Epithelial cell of esophagus (primary cell): ENCODE measurements at regions not wholly inside any gene's neighbourhood (a gene's known extent, or its start where the extent isn't known, plus 50 kb on each side); places are given as distances from the start of the nearest gene placed in this dataset.

Experiments
- DNase-seq: peaks from one replicate; pipeline ENCODE4 v3.0.0; 2010; ENCODE audit warnings: low read depth
- H3K4me3 ChIP-seq: 2 replicates; pipeline ENCODE4 v1.5.1; 2011; ENCODE audit warnings: mild to moderate bottlenecking, low read length, control low read depth
- TF ChIP-seq, protein P1 (sequence below): IDR thresholded peaks from 2 replicates; pipeline ENCODE4 v1.5.1; 2011; ENCODE audit warnings: low read depth, mild to moderate bottlenecking, low read length, control low read depth, inconsistent platforms; ENCODE audit not compliant: insufficient read depth; ENCODE audit errors: missing control alignments

DNA sequence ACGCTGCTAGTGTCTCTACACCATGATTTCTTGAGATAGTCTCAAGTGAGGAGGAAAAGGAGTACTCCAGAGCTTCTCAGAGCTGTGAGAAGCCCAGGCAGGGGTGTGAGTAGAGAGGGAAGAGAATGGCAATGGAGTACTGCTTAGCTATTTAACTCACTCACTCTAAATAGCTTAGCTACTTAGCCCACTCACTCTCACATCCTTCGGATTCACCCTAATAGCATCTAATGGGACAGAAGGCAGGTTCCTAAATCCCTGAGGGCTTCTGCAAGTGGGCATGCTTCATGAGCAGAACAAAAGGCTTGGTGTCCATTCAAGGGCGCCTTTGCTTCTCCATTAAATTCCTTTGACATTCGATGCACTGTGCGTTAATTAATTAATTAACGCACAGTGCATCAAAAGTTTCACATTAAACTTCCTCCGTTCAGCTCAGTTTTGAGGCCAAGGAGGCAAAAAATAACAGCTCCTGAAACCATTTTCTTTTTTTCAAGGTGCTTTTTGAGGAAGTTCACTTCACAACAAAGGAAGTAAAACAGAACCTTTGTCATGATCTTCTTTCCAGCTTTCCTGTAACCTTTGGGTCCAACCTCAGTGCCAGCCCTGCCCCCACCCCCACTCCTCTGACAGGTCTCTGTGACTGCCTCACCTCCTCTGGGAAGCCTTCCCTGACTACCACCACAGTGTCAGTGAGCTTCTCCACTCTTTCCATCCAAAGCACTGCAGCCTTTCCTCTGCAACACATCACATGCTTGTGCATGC, 294.0 kb downstream of the SEC61B start:
- TF ChIP-seq, protein P1, sequence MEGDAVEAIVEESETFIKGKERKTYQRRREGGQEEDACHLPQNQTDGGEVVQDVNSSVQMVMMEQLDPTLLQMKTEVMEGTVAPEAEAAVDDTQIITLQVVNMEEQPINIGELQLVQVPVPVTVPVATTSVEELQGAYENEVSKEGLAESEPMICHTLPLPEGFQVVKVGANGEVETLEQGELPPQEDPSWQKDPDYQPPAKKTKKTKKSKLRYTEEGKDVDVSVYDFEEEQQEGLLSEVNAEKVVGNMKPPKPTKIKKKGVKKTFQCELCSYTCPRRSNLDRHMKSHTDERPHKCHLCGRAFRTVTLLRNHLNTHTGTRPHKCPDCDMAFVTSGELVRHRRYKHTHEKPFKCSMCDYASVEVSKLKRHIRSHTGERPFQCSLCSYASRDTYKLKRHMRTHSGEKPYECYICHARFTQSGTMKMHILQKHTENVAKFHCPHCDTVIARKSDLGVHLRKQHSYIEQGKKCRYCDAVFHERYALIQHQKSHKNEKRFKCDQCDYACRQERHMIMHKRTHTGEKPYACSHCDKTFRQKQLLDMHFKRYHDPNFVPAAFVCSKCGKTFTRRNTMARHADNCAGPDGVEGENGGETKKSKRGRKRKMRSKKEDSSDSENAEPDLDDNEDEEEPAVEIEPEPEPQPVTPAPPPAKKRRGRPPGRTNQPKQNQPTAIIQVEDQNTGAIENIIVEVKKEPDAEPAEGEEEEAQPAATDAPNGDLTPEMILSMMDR: no peak
- H3K4me3 ChIP-seq: no peak overlapping the region
- no peak for DNase-seq

DNA sequence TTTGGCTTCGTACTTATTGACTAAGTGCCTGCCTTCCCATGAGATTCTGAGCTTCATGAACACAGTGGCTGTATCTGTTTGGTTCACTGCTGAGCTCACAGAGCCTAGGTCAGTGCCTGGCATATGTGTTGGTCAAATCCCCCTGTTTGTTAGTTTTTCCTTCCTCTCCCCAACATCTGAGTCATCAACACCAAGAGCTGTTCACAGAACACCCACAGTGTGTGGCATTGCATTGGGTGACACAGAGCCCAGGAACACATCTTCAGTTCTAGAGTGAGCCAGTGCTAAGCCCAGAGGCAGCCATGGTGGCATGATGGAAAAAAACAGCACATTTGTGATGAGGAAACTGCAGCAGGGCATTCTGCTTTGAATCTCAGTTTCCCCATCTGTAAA, 294.6 kb downstream of the SEC61B start:
- TF ChIP-seq, protein P1: no peak
- DNase-seq: no peak
- H3K4me3 ChIP-seq: no peak overlapping the region

DNA sequence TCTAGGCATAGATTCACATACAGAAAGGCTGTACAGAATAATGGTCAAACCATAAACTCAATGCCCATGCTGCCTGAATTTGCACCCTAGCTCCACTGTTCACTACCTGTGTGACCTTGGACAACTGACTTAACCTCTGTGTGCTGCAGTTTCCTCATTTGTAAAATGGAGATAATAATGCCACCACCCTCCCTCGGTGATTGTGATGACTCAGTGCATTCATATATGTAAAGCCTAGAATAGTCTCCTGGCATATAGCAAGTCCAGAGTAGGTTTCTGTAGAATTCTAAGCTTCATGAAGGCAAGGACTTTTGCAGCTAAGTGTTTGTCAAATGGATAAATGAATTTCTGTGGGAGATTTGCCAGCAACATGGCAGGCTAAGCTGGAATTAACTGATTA, 297.8 kb upstream of the NR4A3 start:
- DNase-seq: no peak
- no peak overlapping the region for H3K4me3 ChIP-seq
- TF ChIP-seq, protein P1: no peak

DNA sequence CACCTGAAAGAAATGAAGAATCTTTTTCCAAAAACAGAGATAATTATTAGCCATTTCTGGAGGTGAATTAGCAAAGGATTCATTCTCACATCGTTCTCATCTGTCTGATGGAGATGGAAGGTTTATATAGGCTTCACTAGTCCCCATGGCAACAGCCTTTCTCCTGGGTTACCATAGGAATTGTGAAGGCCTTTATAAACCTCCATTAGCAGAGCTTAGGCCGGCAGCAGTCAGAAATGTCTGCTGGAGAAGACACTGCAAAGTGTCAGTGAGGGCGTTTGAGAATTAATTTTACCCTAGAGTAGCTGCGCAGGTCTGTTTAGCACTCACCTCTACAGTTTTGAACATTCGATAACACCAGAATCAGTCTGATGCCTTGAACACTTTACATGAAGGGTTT, 290.4 kb upstream of the NR4A3 start:
- TF ChIP-seq, protein P1: no peak
- DNase-seq: no peak
- H3K4me3 ChIP-seq: no peak overlapping the region

DNA sequence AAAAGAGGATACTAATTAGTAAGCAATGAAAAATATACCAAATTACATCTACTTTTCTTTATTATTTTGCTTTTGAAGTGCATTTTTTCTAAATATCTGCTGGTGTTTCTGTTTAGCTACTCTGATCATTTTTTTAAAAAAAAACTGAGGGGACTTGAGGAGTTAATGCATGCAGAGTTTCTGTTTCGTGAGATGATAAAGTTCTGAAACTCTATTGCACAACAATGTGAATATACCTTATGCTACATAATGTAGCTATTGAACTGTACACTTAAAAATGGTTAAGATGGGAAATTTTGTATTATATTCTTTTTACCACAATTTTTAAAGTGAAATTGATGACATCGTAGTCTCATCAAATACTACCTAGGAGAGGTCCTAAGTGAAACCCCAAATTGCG, 288.3 kb upstream of the NR4A3 start:
- no peak for DNase-seq
- TF ChIP-seq, protein P1: no peak
- H3K4me3 ChIP-seq: no peak overlapping the region

DNA sequence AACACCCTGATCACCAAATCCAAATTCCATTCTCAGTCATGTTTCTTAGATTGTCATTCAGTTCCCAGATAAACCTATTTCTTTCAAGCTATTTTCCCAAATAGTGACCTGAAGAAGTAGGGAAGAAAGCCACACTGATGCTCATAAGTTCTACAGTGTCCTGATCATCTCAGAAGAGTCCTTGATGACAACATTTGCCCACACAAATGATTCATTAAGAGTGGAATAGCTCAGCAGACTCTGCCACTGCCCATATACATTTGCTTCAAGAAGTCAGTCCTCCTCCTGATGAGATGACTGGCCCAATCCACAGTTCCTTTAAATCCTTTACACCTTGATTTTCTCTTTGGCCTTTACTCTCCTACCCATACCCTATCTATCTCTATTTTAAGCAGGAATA, 283.7 kb upstream of the NR4A3 start:
- TF ChIP-seq, protein P1: no peak
- DNase-seq: no peak
- no peak overlapping the region for H3K4me3 ChIP-seq

DNA sequence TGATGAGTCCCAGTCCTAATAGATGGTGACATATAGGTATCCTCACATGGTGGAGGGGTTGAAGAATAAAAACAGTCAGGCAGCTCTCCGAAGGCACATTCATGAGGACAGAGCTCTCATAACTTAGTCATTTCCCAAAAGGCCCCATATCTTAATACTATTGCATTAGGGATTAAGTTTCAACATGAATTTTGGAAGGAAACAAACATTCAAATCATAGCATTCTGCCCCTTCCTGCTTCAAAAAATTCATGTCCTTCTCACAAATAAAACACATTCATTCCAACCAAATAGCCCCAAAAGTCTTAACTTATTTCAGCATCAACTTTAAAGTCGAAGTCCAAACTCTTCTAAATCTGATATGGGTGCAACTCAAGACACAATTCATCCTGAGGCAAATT, 277.2 kb upstream of the NR4A3 start:
- TF ChIP-seq, protein P1: no peak
- no peak overlapping the region for H3K4me3 ChIP-seq
- no peak for DNase-seq
